Spleen (tissue), 11 donors: ENCODE measurements at regions not wholly inside any gene's neighbourhood (a gene's known extent, or its start where the extent isn't known, plus 50 kb on each side); places are given as distances from the start of the nearest gene placed in this dataset.
A peak's percentile ranks its signal among the peaks of the same experiment; 100 is the strongest.

Experiments used
- DNase-seq: peaks from one replicate; pipeline ENCODE4 v3.0.0-alpha.2; 2020
- H3K27ac ChIP-seq, 8 donors: fragments of 200-600 bp; sonication (generic) in 7 of 8; 1 replicate in 4 of 8; 2 replicates in 4 of 8; pipeline versions ENCODE4 v1.5.0 to v1.8.0; 2016 to 2021; ENCODE audit warnings: inconsistent platforms in 4 of 8, mild to moderate bottlenecking in 4 of 8, moderate library complexity in 1 of 8
- H3K27me3 ChIP-seq, 7 donors: fragments of 200-600 bp; sonication (generic) in 6 of 7; replicated peaks in 1 of 7; 1 replicate in 4 of 7; 2 replicates in 3 of 7; pipeline versions ENCODE4 v1.5.0 to v1.8.0; 2016 to 2021; ENCODE audit warnings: inconsistent platforms in 3 of 7, mild to moderate bottlenecking in 1 of 7
- H3K36me3 ChIP-seq, 6 donors: fragments of 200-600 bp; sonication (generic) in 5 of 6; 1 replicate in 4 of 6; 2 replicates in 2 of 6; pipeline versions ENCODE4 v1.5.0 to v1.8.0; 2016 to 2021; ENCODE audit warnings: inconsistent platforms in 2 of 6
- H3K4me1 ChIP-seq, 6 donors: fragments of 200-600 bp; sonication (generic) in 5 of 6; 1 replicate in 3 of 6; 2 replicates in 3 of 6; pipeline versions ENCODE4 v1.5.0 to v1.8.0; 2016 to 2021; ENCODE audit warnings: inconsistent platforms in 3 of 6
- H3K4me3 ChIP-seq, 8 donors: fragments of 200-600 bp; sonication (generic) in 7 of 8; 1 replicate in 4 of 8; 2 replicates in 4 of 8; pipeline versions ENCODE4 v1.5.0 to v1.8.0; 2016 to 2021; ENCODE audit warnings: inconsistent platforms in 4 of 8, mild to moderate bottlenecking in 4 of 8, moderate library complexity in 2 of 8
- H3K9me3 ChIP-seq, 8 donors: fragments of 200-600 bp; sonication (generic) in 7 of 8; 1 replicate in 4 of 8; 2 replicates in 4 of 8; pipeline versions ENCODE4 v1.5.0 to v1.8.0; 2016 to 2021; ENCODE audit warnings: inconsistent platforms in 4 of 8
- POLR2A ChIP-seq, 3 donors: fragments of 450-650 bp; IDR thresholded peaks; one replicate each; pipeline ENCODE4 v1.5.1; 2017; ENCODE audit warnings: antibody characterized with exemption in 3 of 3, mild to moderate bottlenecking in 1 of 3
- POLR2AphosphoS5 ChIP-seq, 3 donors: sonication (generic); formaldehyde crosslinking; IDR thresholded peaks; one replicate each; pipeline ENCODE4 v1.5.1; 2017; ENCODE audit warnings: antibody characterized with exemption in 3 of 3
- WGBS, 5 donors: extraction: QIAGEN DNeasy Blood & Tissue Kit in 3 of 5; methylation state at CpG; one replicate each; pipeline versions ENCODE4 v1.1.5 to v1.1.7; 2013 to 2018; 5-methylcytosine and 5-hydroxymethylcytosine counted together
- intact Hi-C: fragments of 100-400 bp; cut with DNase I; formaldehyde crosslinking; loops from one replicate; pipeline ENCODE4 v1.15.0; 2023; ENCODE audit warnings: low total_unique reads
- TF ChIP-seq, protein P1 (sequence below), 11 experiments: fragments of 200-600 bp in 7 of 11; fragments of 450-650 bp in 4 of 11; sonication (generic) in 4 of 11; IDR thresholded peaks in 8 of 11; conservative IDR thresholded peaks in 3 of 11; 1 replicate in 7 of 11; 2 replicates in 4 of 11; pipeline versions ENCODE4 v1.4.0 to v1.8.0; 2016 to 2021; ENCODE audit warnings: antibody characterized with exemption in 11 of 11, inconsistent platforms in 4 of 11, mild to moderate bottlenecking in 1 of 11
- donor health status: healthy with polysubstance abuse.
- donor health status: DM: no; HTN: no; CAD: no; lungs with moderate emphysema.
- donor health status: DM: no; HTN: no; CAD: no.
- donor health status: Bipolar disorder and iron deficiency.
- donor health status: healthy.
- donor health status: DM: no; HTN: no; CAD: no.
- donor health status: DM: yes; HTN: yes; CAD: no.

- no peak for TF ChIP-seq POLR2AphosphoS5 (IDR thresholded peaks at IDR 0.05)
- no peak for TF ChIP-seq POLR2A (IDR thresholded peaks at IDR 0.05)
- TF ChIP-seq, protein P1, sequence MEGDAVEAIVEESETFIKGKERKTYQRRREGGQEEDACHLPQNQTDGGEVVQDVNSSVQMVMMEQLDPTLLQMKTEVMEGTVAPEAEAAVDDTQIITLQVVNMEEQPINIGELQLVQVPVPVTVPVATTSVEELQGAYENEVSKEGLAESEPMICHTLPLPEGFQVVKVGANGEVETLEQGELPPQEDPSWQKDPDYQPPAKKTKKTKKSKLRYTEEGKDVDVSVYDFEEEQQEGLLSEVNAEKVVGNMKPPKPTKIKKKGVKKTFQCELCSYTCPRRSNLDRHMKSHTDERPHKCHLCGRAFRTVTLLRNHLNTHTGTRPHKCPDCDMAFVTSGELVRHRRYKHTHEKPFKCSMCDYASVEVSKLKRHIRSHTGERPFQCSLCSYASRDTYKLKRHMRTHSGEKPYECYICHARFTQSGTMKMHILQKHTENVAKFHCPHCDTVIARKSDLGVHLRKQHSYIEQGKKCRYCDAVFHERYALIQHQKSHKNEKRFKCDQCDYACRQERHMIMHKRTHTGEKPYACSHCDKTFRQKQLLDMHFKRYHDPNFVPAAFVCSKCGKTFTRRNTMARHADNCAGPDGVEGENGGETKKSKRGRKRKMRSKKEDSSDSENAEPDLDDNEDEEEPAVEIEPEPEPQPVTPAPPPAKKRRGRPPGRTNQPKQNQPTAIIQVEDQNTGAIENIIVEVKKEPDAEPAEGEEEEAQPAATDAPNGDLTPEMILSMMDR (IDR thresholded peaks at IDR 0.05 in 8 of 11, conservative IDR thresholded peaks at IDR 0.05 in 3 of 11) = no peak
- Histone ChIP-seq H3K4me1 (no peaks in the 10 kb centered on the region), H3K27me3 (no peaks in the 10 kb centered on the region), H3K27ac (no peak overlapping the region), H3K36me3 (no peaks in the 10 kb centered on the region), H3K4me3 (no peak overlapping the region), H3K9me3 (peaks cover 0 to 44% (median 31%) of the 10 kb centered on the region in 8 donors)
- no peak for DNase-seq
- intact Hi-C loops = no loop called here
Measured at GRCh38 chr3:1594940-1595339, 502.1 kb downstream of the CNTN6 start.

DNA sequence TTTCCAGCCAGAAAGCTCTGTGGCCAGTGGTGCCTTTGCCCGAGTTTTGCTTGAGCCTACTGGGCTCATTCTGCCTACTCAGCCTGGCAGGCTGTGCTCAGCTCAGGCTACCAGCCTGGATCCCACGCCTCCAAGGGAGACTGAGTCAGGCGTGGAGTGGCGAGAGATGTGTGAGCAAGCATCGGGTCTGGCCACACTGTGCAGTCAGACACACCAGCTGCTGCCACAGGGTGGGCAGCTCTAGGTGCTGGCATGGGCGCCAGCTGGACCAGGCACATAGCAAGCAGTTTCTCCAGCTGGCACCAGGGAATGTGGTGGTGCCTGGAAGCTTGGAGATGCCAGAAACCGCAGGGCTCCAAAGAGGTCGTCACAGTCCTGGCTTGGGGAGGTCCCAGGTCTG is 498.5 kb upstream of the CNTN4 start:
- 83 to 94% (median 85%) methylated on average over 6 to 8 of the region's 8 CpGs for WGBS, 5 donors
- intact Hi-C loops = no loop called here
- DNase-seq = peak; percentile 58

DNA sequence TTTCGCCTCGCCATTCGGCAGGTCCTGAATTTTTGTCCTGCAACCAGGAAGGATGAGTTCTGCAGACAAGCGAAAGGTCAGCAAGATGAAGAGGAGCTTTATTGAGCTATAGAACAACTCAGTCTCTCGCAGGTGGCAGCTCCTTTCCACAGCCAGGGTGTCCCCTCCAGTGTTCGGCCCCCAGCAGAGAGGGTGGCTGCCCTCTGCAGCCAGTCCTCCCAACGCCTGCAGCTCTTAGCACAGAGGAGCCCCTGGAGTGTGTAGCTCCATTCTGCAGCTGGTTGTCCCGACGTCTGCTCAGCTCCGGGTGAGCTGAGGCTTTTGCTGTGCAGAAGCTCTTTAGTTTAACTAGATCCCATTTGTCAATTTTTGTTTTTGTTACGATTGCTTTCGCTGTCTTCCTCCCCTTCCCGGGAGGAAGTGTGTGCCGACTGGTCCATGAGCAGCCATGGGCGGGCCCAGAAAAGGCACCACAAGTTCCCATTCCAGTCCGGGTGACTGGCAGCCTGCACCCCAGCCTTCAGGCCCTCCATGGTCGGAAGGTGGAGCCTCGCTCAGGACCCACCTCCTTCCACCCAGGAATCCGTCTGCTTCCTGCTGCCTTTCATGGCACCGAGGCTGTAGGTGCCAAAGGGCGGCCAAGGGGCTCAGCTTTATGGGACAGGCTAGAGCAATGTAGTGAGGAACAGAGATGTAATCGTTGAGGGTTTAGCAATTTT is 497.8 kb upstream of the CNTN4 start:
- TF ChIP-seq POLR2A (IDR thresholded peaks at IDR 0.05) (no peak), POLR2AphosphoS5 (IDR thresholded peaks at IDR 0.05) (no peak)
- TF ChIP-seq, protein P1 (IDR thresholded peaks at IDR 0.05 in 8 of 11, conservative IDR thresholded peaks at IDR 0.05 in 3 of 11) = no peak
- WGBS, 5 donors = 85 to 90% (median 87%) methylated on average over 22 of the region's 22 CpGs
- DNase-seq = peak; percentile 68
- H3K9me3 ChIP-seq = peaks cover 0 to 28% (median 13%) of the 10 kb centered on the region in 8 donors
- no peak overlapping the region for H3K4me3 ChIP-seq
- intact Hi-C loops = no loop called here
- no peaks in the 10 kb centered on the region for H3K36me3 ChIP-seq
- H3K27me3 ChIP-seq = no peaks in the 10 kb centered on the region
- no peak overlapping the region for H3K27ac ChIP-seq
- H3K4me1 ChIP-seq = no peaks in the 10 kb centered on the region

More for the DNA sequence above, 498.5 kb upstream of the CNTN4 start:
- no peak for TF ChIP-seq POLR2AphosphoS5 (IDR thresholded peaks at IDR 0.05)
- TF ChIP-seq, protein P1 (IDR thresholded peaks at IDR 0.05 in 8 of 11, conservative IDR thresholded peaks at IDR 0.05 in 3 of 11) = no peak
- no peak for TF ChIP-seq POLR2A (IDR thresholded peaks at IDR 0.05)
- no peak overlapping the region for H3K4me3 ChIP-seq
- no peaks in the 10 kb centered on the region for H3K27me3 ChIP-seq
- no peak overlapping the region for H3K27ac ChIP-seq
- no peaks in the 10 kb centered on the region for H3K36me3 ChIP-seq
- H3K4me1 ChIP-seq = no peaks in the 10 kb centered on the region
- peaks cover 0 to 35% (median 13%) of the 10 kb centered on the region in 8 donors for H3K9me3 ChIP-seq

GRCh38 chr3:1609416-1609815 is 489.2 kb upstream of the CNTN4 start:
- H3K4me3 ChIP-seq = no peak overlapping the region
- DNase-seq = no peak
- H3K4me1 ChIP-seq = no peaks in the 10 kb centered on the region
- H3K27me3 ChIP-seq = no peaks in the 10 kb centered on the region
- no peak for TF ChIP-seq POLR2AphosphoS5 (IDR thresholded peaks at IDR 0.05)
- TF ChIP-seq, protein P1 (IDR thresholded peaks at IDR 0.05 in 8 of 11, conservative IDR thresholded peaks at IDR 0.05 in 3 of 11) = no peak
- no peak overlapping the region for H3K27ac ChIP-seq
- intact Hi-C loops = no loop called here
- WGBS, 5 donors = 46 to 56% (median 47%) methylated on average over 1 of the region's 1 CpG
- H3K36me3 ChIP-seq = no peaks in the 10 kb centered on the region
- no peaks in the 10 kb centered on the region for H3K9me3 ChIP-seq
